ENCODE measurements at regions not wholly inside any gene's neighbourhood (a gene's known extent, or its start where the extent isn't known, plus 50 kb on each side); places are given as distances from the start of the nearest gene placed in this dataset.

- TF ChIP-seq POLR2A (IDR thresholded peaks at IDR 0.05) (no peak), CTCF (IDR thresholded peaks at IDR 0.05) (no peak)
Measured at GRCh38 chr18:14026199-14026598, 106.0 kb downstream of the ZNF519 start.
